Urinary bladder (tissue), 3 donors: ENCODE measurements at regions not wholly inside any gene's neighbourhood (a gene's known extent, or its start where the extent isn't known, plus 50 kb on each side); places are given as distances from the start of the nearest gene placed in this dataset.
A peak's percentile ranks its signal among the peaks of the same experiment; 100 is the strongest.

ENCODE experiments used
- DNase-seq: peaks from one replicate; pipeline ENCODE4 v3.0.0-alpha.2; 2015; ENCODE audit errors: extremely low spot score
- H3K27ac ChIP-seq: one replicate; pipeline ENCODE4 v1.5.1; 2013; ENCODE audit warnings: low read depth, mild to moderate bottlenecking, moderate library complexity
- H3K36me3 ChIP-seq: one replicate; pipeline ENCODE4 v1.6.1; 2013; ENCODE audit warnings: mild to moderate bottlenecking, moderate library complexity; ENCODE audit not compliant: insufficient read depth
- H3K4me1 ChIP-seq: one replicate; pipeline ENCODE4 v1.6.1; 2013; ENCODE audit warnings: mild to moderate bottlenecking, moderate library complexity; ENCODE audit not compliant: insufficient read depth
- H3K4me3 ChIP-seq: one replicate; pipeline ENCODE4 v1.5.1; 2013; ENCODE audit warnings: low read depth, low read length
- whole genome bisulfite sequencing: extraction: QIAGEN DNeasy Blood & Tissue Kit; methylation state at CpG from one replicate; pipeline ENCODE4 v1.1.7; 2013; 5-methylcytosine and 5-hydroxymethylcytosine counted together
- donor health status: healthy with polysubstance abuse.
- donor health status: healthy.

- Histone ChIP-seq H3K4me3 (no peak overlapping the region), H3K4me1 (no peaks in the 10 kb centered on the region), H3K27ac (no peak overlapping the region), H3K36me3 (no peaks in the 10 kb centered on the region)
- WGBS = 94% methylated on average over 2 of the region's 2 CpGs
- DNase-seq = no peak
Measured at GRCh38 chr2:224281374-224281773, 120.5 kb downstream of the FAM124B start.

GRCh38 chr2:224278531-224278930 is 123.4 kb downstream of the FAM124B start:
- H3K36me3 ChIP-seq = no peaks in the 10 kb centered on the region
- H3K4me3 ChIP-seq = no peak overlapping the region
- WGBS = 73% methylated on average over 3 of the region's 3 CpGs
- no peak for DNase-seq
- no peaks in the 10 kb centered on the region for H3K4me1 ChIP-seq
- no peak overlapping the region for H3K27ac ChIP-seq

- Histone ChIP-seq H3K36me3 (no peaks in the 10 kb centered on the region), H3K4me3 (no peak overlapping the region)
Measured at GRCh38 chr2:224276251-224276650, 125.7 kb downstream of the FAM124B start.

GRCh38 chr2:224272237-224272910 is 129.5 kb downstream of the FAM124B start:
- Histone ChIP-seq H3K4me1 (no peaks in the 10 kb centered on the region), H3K27ac (no peak overlapping the region), H3K36me3 (no peaks in the 10 kb centered on the region), H3K4me3 (no peak overlapping the region)
- no peak for DNase-seq
- WGBS = 74% methylated on average over 6 of the region's 6 CpGs

More at GRCh38 chr2:224276251-224276650, 125.7 kb downstream of the FAM124B start:
- Histone ChIP-seq H3K4me1 (no peaks in the 10 kb centered on the region), H3K27ac (no peak overlapping the region)
- no peak for DNase-seq

- DNase-seq = no peak
- Histone ChIP-seq H3K27ac (no peak overlapping the region), H3K36me3 (no peaks in the 10 kb centered on the region), H3K4me1 (no peaks in the 10 kb centered on the region), H3K4me3 (no peak overlapping the region)
- 46% methylated on average over 1 of the region's 1 CpG for WGBS
Measured at GRCh38 chr2:224271617-224272236, 130.2 kb downstream of the FAM124B start.

GRCh38 chr2:224268441-224268840 is 133.5 kb downstream of the FAM124B start:
- H3K4me1 ChIP-seq = no peaks in the 10 kb centered on the region
- 19% methylated on average over 4 of the region's 4 CpGs for WGBS
- H3K27ac ChIP-seq = no peak overlapping the region
- peak; percentile 76 for DNase-seq
- no peaks in the 10 kb centered on the region for H3K36me3 ChIP-seq
- H3K4me3 ChIP-seq = no peak overlapping the region

- 44% methylated on average over 4 of the region's 4 CpGs for WGBS
- H3K4me3 ChIP-seq = no peak overlapping the region
Measured at GRCh38 chr2:224264259-224264658, 137.6 kb downstream of the FAM124B start.

GRCh38 chr2:224263571-224264043 is 138.3 kb downstream of the FAM124B start:
- Histone ChIP-seq H3K27ac (no peak overlapping the region), H3K4me3 (no peak overlapping the region), H3K4me1 (no peaks in the 10 kb centered on the region), H3K36me3 (no peaks in the 10 kb centered on the region)
- WGBS = 16% methylated on average over 1 of the region's 1 CpG
- DNase-seq = no peak

More at GRCh38 chr2:224264259-224264658, 137.6 kb downstream of the FAM124B start:
- Histone ChIP-seq H3K27ac (no peak overlapping the region), H3K4me1 (no peaks in the 10 kb centered on the region), H3K36me3 (no peaks in the 10 kb centered on the region)
- no peak for DNase-seq

- Histone ChIP-seq H3K27ac (no peak overlapping the region), H3K4me3 (no peak overlapping the region), H3K4me1 (no peaks in the 10 kb centered on the region), H3K36me3 (no peaks in the 10 kb centered on the region)
- peak; percentile 21 for DNase-seq
- WGBS = 31% methylated on average over 1 of the region's 1 CpG
Measured at GRCh38 chr2:224261326-224261725, 140.6 kb downstream of the FAM124B start.

- Histone ChIP-seq H3K4me3 (no peak overlapping the region), H3K27ac (no peak overlapping the region)
- peak; percentile 57 for DNase-seq
Measured at GRCh38 chr2:224260372-224261020, 141.4 kb downstream of the FAM124B start.

GRCh38 chr2:224259831-224260230 is 142.1 kb downstream of the FAM124B start:
- no peak overlapping the region for H3K4me3 ChIP-seq
- no peaks in the 10 kb centered on the region for H3K36me3 ChIP-seq
- 90% methylated on average over 6 of the region's 6 CpGs for WGBS
- DNase-seq = no peak
- no peaks in the 10 kb centered on the region for H3K4me1 ChIP-seq
- no peak overlapping the region for H3K27ac ChIP-seq

More at GRCh38 chr2:224260372-224261020, 141.4 kb downstream of the FAM124B start:
- H3K36me3 ChIP-seq = no peaks in the 10 kb centered on the region
- no peaks in the 10 kb centered on the region for H3K4me1 ChIP-seq
- WGBS = 17% methylated on average over 7 of the region's 7 CpGs

GRCh38 chr2:224258059-224258458 is 143.8 kb downstream of the FAM124B start:
- Histone ChIP-seq H3K4me3 (no peak overlapping the region), H3K36me3 (no peaks in the 10 kb centered on the region), H3K4me1 (no peaks in the 10 kb centered on the region), H3K27ac (no peak overlapping the region)
- DNase-seq = no peak
- 92% methylated on average over 2 of the region's 2 CpGs for WGBS

- 45% methylated on average over 2 of the region's 2 CpGs for WGBS
- DNase-seq = no peak
Measured at GRCh38 chr2:224257156-224257555, 144.8 kb downstream of the FAM124B start.

GRCh38 chr2:224253464-224253863 is 148.4 kb downstream of the FAM124B start:
- Histone ChIP-seq H3K4me1 (no peaks in the 10 kb centered on the region), H3K36me3 (no peaks in the 10 kb centered on the region), H3K27ac (no peak overlapping the region), H3K4me3 (no peak overlapping the region)
- WGBS = 95% methylated on average over 1 of the region's 1 CpG
- DNase-seq = no peak

More at GRCh38 chr2:224257156-224257555, 144.8 kb downstream of the FAM124B start:
- Histone ChIP-seq H3K36me3 (no peaks in the 10 kb centered on the region), H3K27ac (no peak overlapping the region), H3K4me3 (no peak overlapping the region), H3K4me1 (no peaks in the 10 kb centered on the region)
